ENCODE measurements at regions not wholly inside any gene's neighbourhood (a gene's known extent, or its start where the extent isn't known, plus 50 kb on each side); places are given as distances from the start of the nearest gene placed in this dataset.

GRCh38 chr10:129133856-129134255, 333.2 kb upstream of the MGMT start:
- H3K4me3 ChIP-seq: no peak overlapping the region
- Mint-ChIP-seq H3K27me3 (ENCODE audit: insufficient read depth, low read depth) (no peaks in the 10 kb centered on the region), H3K9me3 (no peaks in the 10 kb centered on the region), H3K4me1 (peaks cover 4% of the 10 kb centered on the region), H3K4me3 (no peak overlapping the region), H3K27ac (no peak overlapping the region), H3K36me3 (no peaks in the 10 kb centered on the region)
- H3K27ac ChIP-seq: no peak overlapping the region
- no peak overlapping the region for H2AFZ ChIP-seq (replicated peaks)
- no peaks in the 10 kb centered on the region for H3K36me3 ChIP-seq
- H4K20me1 ChIP-seq (ENCODE audit: low read depth): no peaks in the 10 kb centered on the region
- no peaks in the 10 kb centered on the region for H3K79me2 ChIP-seq (ENCODE audit: low read depth)
- no peak overlapping the region for H3K9ac ChIP-seq
- H3K27me3 ChIP-seq: no peaks in the 10 kb centered on the region
- H3K4me1 ChIP-seq: no peaks in the 10 kb centered on the region
- TF ChIP-seq EZH2phosphoT487 (IDR thresholded peaks at IDR 0.05): no peak
- TF ChIP-seq EZH2 (IDR thresholded peaks at IDR 0.05): no peak
- H3K4me2 ChIP-seq: no peak overlapping the region
- DNase-seq (ENCODE audit: low spot score): no peak
- H3F3A ChIP-seq (ENCODE audit: low read depth): no peaks in the 10 kb centered on the region
- H3K9me3 ChIP-seq (ENCODE audit: low read depth): no peaks in the 10 kb centered on the region

- H3K4me3 ChIP-seq: no peak overlapping the region
- TF ChIP-seq EZH2phosphoT487 (IDR thresholded peaks at IDR 0.05) (no peak), EZH2 (IDR thresholded peaks at IDR 0.05) (no peak), CTCF (IDR thresholded peaks at IDR 0.05) (no peak)
- no peak overlapping the region for H3K4me2 ChIP-seq
- no peak overlapping the region for H3K27ac Mint-ChIP-seq
- no peaks in the 10 kb centered on the region for H3F3A ChIP-seq (ENCODE audit: low read depth)
- no peak for DNase-seq (ENCODE audit: low spot score)
- no peaks in the 10 kb centered on the region for H3K79me2 ChIP-seq (ENCODE audit: low read depth)
- H3K4me1 ChIP-seq: no peaks in the 10 kb centered on the region
- no peak overlapping the region for H3K4me3 Mint-ChIP-seq
- no peaks in the 10 kb centered on the region for H3K9me3 Mint-ChIP-seq
- no peak overlapping the region for H2AFZ ChIP-seq (replicated peaks)
- no peaks in the 10 kb centered on the region for H3K36me3 ChIP-seq
- H3K9me3 ChIP-seq (ENCODE audit: low read depth): no peaks in the 10 kb centered on the region
- H4K20me1 ChIP-seq (ENCODE audit: low read depth): no peaks in the 10 kb centered on the region
- no peaks in the 10 kb centered on the region for H3K27me3 ChIP-seq
- H3K36me3 Mint-ChIP-seq: no peaks in the 10 kb centered on the region
- no peak overlapping the region for H3K9ac ChIP-seq
- no peaks in the 10 kb centered on the region for H3K27me3 Mint-ChIP-seq (ENCODE audit: insufficient read depth, low read depth)
- H3K4me1 Mint-ChIP-seq: peaks cover 4% of the 10 kb centered on the region
- no peak overlapping the region for H3K27ac ChIP-seq
These were observed 332.7 kb upstream of the MGMT start for GRCh38 chr10:129134371-129134770.

GRCh38 chr10:129135624-129136023, 331.4 kb upstream of the MGMT start:
- Histone ChIP-seq H3K4me3 (no peak overlapping the region), H3K4me1 (no peaks in the 10 kb centered on the region), H3K79me2 (ENCODE audit: low read depth) (no peaks in the 10 kb centered on the region), H2AFZ (replicated peaks) (no peak overlapping the region), H3K9me3 (ENCODE audit: low read depth) (no peaks in the 10 kb centered on the region), H3K27me3 (no peaks in the 10 kb centered on the region), H4K20me1 (ENCODE audit: low read depth) (no peaks in the 10 kb centered on the region), H3K36me3 (no peaks in the 10 kb centered on the region), H3K27ac (no peak overlapping the region), H3F3A (ENCODE audit: low read depth) (no peaks in the 10 kb centered on the region), H3K4me2 (no peak overlapping the region), H3K9ac (no peak overlapping the region)
- no peak overlapping the region for H3K27ac Mint-ChIP-seq
- TF ChIP-seq CTCF (IDR thresholded peaks at IDR 0.05) (no peak), EZH2 (IDR thresholded peaks at IDR 0.05) (no peak), EZH2phosphoT487 (IDR thresholded peaks at IDR 0.05) (no peak)
- no peaks in the 10 kb centered on the region for H3K27me3 Mint-ChIP-seq (ENCODE audit: insufficient read depth, low read depth)
- DNase-seq (ENCODE audit: low spot score): no peak
- peaks cover 4% of the 10 kb centered on the region for H3K4me1 Mint-ChIP-seq
- H3K9me3 Mint-ChIP-seq: no peaks in the 10 kb centered on the region
- no peaks in the 10 kb centered on the region for H3K36me3 Mint-ChIP-seq
- H3K4me3 Mint-ChIP-seq: no peak overlapping the region

- H3K4me3 ChIP-seq: no peak overlapping the region
- TF ChIP-seq CTCF (IDR thresholded peaks at IDR 0.05) (no peak), EZH2 (IDR thresholded peaks at IDR 0.05) (no peak), EZH2phosphoT487 (IDR thresholded peaks at IDR 0.05) (no peak)
- no peaks in the 10 kb centered on the region for H3K36me3 ChIP-seq
- no peaks in the 10 kb centered on the region for H3F3A ChIP-seq (ENCODE audit: low read depth)
- H3K9me3 ChIP-seq (ENCODE audit: low read depth): no peaks in the 10 kb centered on the region
- Mint-ChIP-seq H3K36me3 (no peaks in the 10 kb centered on the region), H3K27me3 (ENCODE audit: insufficient read depth, low read depth) (no peaks in the 10 kb centered on the region), H3K4me1 (peaks cover 4% of the 10 kb centered on the region), H3K4me3 (no peak overlapping the region), H3K27ac (no peak overlapping the region), H3K9me3 (no peaks in the 10 kb centered on the region)
- no peaks in the 10 kb centered on the region for H3K79me2 ChIP-seq (ENCODE audit: low read depth)
- H3K27me3 ChIP-seq: no peaks in the 10 kb centered on the region
- H2AFZ ChIP-seq (replicated peaks): no peak overlapping the region
- DNase-seq (ENCODE audit: low spot score): no peak
- H3K9ac ChIP-seq: no peak overlapping the region
- no peak overlapping the region for H3K4me2 ChIP-seq
- no peaks in the 10 kb centered on the region for H3K4me1 ChIP-seq
- no peaks in the 10 kb centered on the region for H4K20me1 ChIP-seq (ENCODE audit: low read depth)
- H3K27ac ChIP-seq: no peak overlapping the region
These were observed 331.0 kb upstream of the MGMT start for GRCh38 chr10:129136074-129136473.
